ENCODE measurements at regions not wholly inside any gene's neighbourhood (a gene's known extent, or its start where the extent isn't known, plus 50 kb on each side); places are given as distances from the start of the nearest gene placed in this dataset.

GRCh38 chr3:94301366-94301765, 238.5 kb downstream of the NSUN3 start:
- TF ChIP-seq CTCF (conservative IDR thresholded peaks at IDR 0.05 in 1 of 2, IDR thresholded peaks at IDR 0.05 in 1 of 2; ENCODE audit: extremely low read depth in 1 of 2, insufficient read depth in 1 of 2, low read depth in 1 of 2, low read length in 2 of 2) (no peak), EZH2 (IDR thresholded peaks at IDR 0.05; ENCODE audit: borderline replicate concordance, low read length) (no peak)

All from mammary epithelial cell (primary cell).